Chondrocyte (in vitro differentiated cells): ENCODE measurements at regions not wholly inside any gene's neighbourhood (a gene's known extent, or its start where the extent isn't known, plus 50 kb on each side); places are given as distances from the start of the nearest gene placed in this dataset.

Experiments used
- DNase-seq: peaks from one replicate; pipeline ENCODE4 v3.0.0; 2021; ENCODE audit warnings: mixed read lengths, low spot score
- H3K27ac Mint-ChIP-seq: one replicate; pipeline ENCODE4 v1.8.0; 2021; ENCODE audit warnings: mild to moderate bottlenecking, moderate library complexity, mixed read lengths; ENCODE audit not compliant: unreplicated experiment
- H3K27me3 Mint-ChIP-seq: 2 replicates; pipeline ENCODE4 v1.8.0; 2021; ENCODE audit warnings: low read depth, mixed read lengths
- H3K36me3 Mint-ChIP-seq: 2 replicates; pipeline ENCODE4 v1.8.0; 2021; ENCODE audit warnings: low read depth, mixed read lengths
- H3K4me1 Mint-ChIP-seq: 2 replicates; pipeline ENCODE4 v1.8.0; 2021; ENCODE audit warnings: low read depth, mild to moderate bottlenecking, mixed read lengths
- H3K4me3 Mint-ChIP-seq: one replicate; pipeline ENCODE4 v1.8.0; 2021; ENCODE audit warnings: mild to moderate bottlenecking, moderate library complexity, mixed read lengths; ENCODE audit not compliant: unreplicated experiment
- H3K9me3 Mint-ChIP-seq: 2 replicates; pipeline ENCODE4 v1.8.0; 2021; ENCODE audit warnings: low read depth, mixed read lengths
- TF ChIP-seq, protein P1 (sequence below): fragments of 200-600 bp; sonication (generic); IDR thresholded peaks from 2 replicates; pipeline ENCODE4 v1.5.0; 2021; ENCODE audit warnings: antibody characterized with exemption, mild to moderate bottlenecking, moderate library complexity

- no peaks in the 10 kb centered on the region for H3K27me3 Mint-ChIP-seq
- no peak for DNase-seq
- H3K36me3 Mint-ChIP-seq = no peaks in the 10 kb centered on the region
- no peak overlapping the region for H3K4me3 Mint-ChIP-seq
- H3K9me3 Mint-ChIP-seq = peaks cover 2% of the 10 kb centered on the region
- H3K27ac Mint-ChIP-seq = no peak overlapping the region
- TF ChIP-seq, protein P1, sequence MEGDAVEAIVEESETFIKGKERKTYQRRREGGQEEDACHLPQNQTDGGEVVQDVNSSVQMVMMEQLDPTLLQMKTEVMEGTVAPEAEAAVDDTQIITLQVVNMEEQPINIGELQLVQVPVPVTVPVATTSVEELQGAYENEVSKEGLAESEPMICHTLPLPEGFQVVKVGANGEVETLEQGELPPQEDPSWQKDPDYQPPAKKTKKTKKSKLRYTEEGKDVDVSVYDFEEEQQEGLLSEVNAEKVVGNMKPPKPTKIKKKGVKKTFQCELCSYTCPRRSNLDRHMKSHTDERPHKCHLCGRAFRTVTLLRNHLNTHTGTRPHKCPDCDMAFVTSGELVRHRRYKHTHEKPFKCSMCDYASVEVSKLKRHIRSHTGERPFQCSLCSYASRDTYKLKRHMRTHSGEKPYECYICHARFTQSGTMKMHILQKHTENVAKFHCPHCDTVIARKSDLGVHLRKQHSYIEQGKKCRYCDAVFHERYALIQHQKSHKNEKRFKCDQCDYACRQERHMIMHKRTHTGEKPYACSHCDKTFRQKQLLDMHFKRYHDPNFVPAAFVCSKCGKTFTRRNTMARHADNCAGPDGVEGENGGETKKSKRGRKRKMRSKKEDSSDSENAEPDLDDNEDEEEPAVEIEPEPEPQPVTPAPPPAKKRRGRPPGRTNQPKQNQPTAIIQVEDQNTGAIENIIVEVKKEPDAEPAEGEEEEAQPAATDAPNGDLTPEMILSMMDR = no peak
- H3K4me1 Mint-ChIP-seq = peaks cover 9% of the 10 kb centered on the region
Measured at GRCh38 chr14:55948399-55948798, 169.8 kb upstream of the PELI2 start.

GRCh38 chr14:55949708-55950107 lies 168.5 kb upstream of the PELI2 start:
- Mint-ChIP-seq H3K4me3 (no peak overlapping the region), H3K36me3 (no peaks in the 10 kb centered on the region), H3K4me1 (peaks cover 9% of the 10 kb centered on the region), H3K9me3 (peaks cover 2% of the 10 kb centered on the region), H3K27me3 (no peaks in the 10 kb centered on the region), H3K27ac (no peak overlapping the region)
- TF ChIP-seq, protein P1 = no peak
- no peak for DNase-seq

DNA sequence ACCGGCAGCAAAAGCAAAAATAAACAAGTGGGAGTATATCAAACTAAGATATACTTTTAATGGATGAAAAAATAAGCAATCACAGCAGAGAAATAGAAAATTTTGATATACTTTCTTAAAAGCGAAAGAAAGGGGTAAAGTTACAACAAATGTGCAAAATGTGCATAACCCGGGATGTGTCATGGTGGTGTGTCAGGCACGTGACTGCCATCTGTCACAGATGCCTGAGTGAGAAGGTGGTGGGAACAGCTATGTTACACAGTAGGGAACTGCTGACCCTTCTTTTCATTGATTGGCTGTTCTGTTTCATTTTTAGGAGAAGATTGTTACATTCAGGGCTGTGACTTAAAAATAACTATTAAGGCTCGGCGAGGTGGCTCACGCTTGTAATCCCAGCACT lies 168.1 kb upstream of the PELI2 start:
- no peak overlapping the region for H3K27ac Mint-ChIP-seq
- DNase-seq = no peak
- peaks cover 2% of the 10 kb centered on the region for H3K9me3 Mint-ChIP-seq
- no peaks in the 10 kb centered on the region for H3K36me3 Mint-ChIP-seq
- H3K4me3 Mint-ChIP-seq = no peak overlapping the region
- H3K27me3 Mint-ChIP-seq = no peaks in the 10 kb centered on the region
- TF ChIP-seq, protein P1 = no peak
- H3K4me1 Mint-ChIP-seq = peaks cover 9% of the 10 kb centered on the region

DNA sequence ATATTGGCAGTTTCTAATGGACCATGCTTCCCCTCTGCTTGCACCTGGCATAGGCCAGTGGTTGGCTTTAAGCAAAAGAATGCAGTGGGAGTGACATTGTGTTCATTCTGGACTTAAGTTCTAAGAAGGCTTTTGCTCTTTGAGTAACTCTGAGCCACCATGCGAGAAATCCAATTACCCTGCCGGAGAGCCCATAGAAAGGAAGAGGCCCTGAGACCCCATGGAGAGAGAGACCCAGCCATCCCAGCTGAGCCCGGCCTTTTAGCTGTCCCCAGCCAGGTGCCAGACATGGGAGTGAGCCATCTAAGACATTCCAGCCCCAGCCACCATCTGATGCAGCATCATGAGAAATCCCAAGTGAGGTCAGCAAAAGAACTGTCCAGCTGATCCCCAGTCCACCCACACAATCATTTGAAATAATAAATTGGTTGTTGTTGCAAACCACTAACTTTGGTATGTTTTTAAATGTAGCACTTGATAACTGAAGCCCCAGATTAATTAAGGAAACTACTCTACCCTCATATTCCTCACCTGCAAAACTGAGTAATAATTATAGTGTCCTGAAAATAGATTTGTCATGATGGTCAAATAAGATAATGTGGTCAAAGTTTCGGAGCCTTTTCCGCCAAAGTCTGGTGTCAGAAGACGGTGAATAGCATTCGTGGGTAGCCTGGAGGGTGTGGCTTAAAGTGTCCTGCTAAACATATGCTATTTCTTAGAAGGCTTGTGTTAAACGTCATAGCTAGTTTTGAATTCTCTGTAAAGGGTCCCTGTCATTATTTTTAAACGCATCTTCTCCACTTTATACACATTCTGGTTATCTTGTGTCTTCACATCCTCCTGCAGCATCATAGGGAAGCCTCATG lies 166.6 kb upstream of the PELI2 start:
- TF ChIP-seq, protein P1 = no peak
- no peak overlapping the region for H3K27ac Mint-ChIP-seq
- no peak overlapping the region for H3K4me3 Mint-ChIP-seq
- peaks cover 2% of the 10 kb centered on the region for H3K9me3 Mint-ChIP-seq
- H3K27me3 Mint-ChIP-seq = peaks cover 5% of the 10 kb centered on the region
- DNase-seq = no peak
- H3K4me1 Mint-ChIP-seq = peaks cover 9% of the 10 kb centered on the region
- no peaks in the 10 kb centered on the region for H3K36me3 Mint-ChIP-seq

GRCh38 chr14:55954108-55954507 lies 164.1 kb upstream of the PELI2 start:
- Mint-ChIP-seq H3K4me3 (no peak overlapping the region), H3K9me3 (peaks cover 2% of the 10 kb centered on the region), H3K4me1 (peaks cover 9% of the 10 kb centered on the region), H3K36me3 (no peaks in the 10 kb centered on the region), H3K27me3 (peaks cover 21% of the 10 kb centered on the region), H3K27ac (no peak overlapping the region)
- TF ChIP-seq, protein P1 = no peak
- no peak for DNase-seq
